Right atrium auricular region (tissue), 2 donors: ENCODE measurements at regions not wholly inside any gene's neighbourhood (a gene's known extent, or its start where the extent isn't known, plus 50 kb on each side); places are given as distances from the start of the nearest gene placed in this dataset.

Experiments
- DNase-seq: peaks from one replicate; pipeline ENCODE4 v3.0.0-alpha.2; 2019; ENCODE audit warnings: low spot score
- H3K27ac ChIP-seq, 2 donors: fragments of 200-600 bp; sonication (generic); 1 replicate in 1 of 2; 2 replicates in 1 of 2; pipeline ENCODE4 v1.5.1; 2016 to 2019
- H3K27me3 ChIP-seq, 2 donors: fragments of 200-600 bp; sonication (generic); one replicate each; pipeline versions ENCODE4 v1.5.1 to v1.6.0; 2017 to 2019
- H3K36me3 ChIP-seq: fragments of 200-600 bp; sonication (generic); one replicate; pipeline ENCODE4 v1.5.1; 2016
- H3K4me1 ChIP-seq, 2 donors: fragments of 200-600 bp; sonication (generic); one replicate each; pipeline versions ENCODE4 v1.5.1 to v1.6.0; 2017 to 2019
- H3K4me3 ChIP-seq, 2 donors: fragments of 200-600 bp; sonication (generic); 1 replicate in 1 of 2; 2 replicates in 1 of 2; pipeline ENCODE4 v1.5.1; 2017 to 2019; ENCODE audit warnings: mild to moderate bottlenecking in 1 of 2, moderate library complexity in 1 of 2
- H3K9me3 ChIP-seq, 2 donors: fragments of 200-600 bp; sonication (generic); one replicate each; pipeline ENCODE4 v1.5.1; 2019
- CTCF ChIP-seq, 2 donors: fragments of 200-600 bp; sonication (generic); IDR thresholded peaks; one replicate each; pipeline ENCODE4 v1.5.1; 2019; ENCODE audit warnings: antibody characterized with exemption in 2 of 2

DNA sequence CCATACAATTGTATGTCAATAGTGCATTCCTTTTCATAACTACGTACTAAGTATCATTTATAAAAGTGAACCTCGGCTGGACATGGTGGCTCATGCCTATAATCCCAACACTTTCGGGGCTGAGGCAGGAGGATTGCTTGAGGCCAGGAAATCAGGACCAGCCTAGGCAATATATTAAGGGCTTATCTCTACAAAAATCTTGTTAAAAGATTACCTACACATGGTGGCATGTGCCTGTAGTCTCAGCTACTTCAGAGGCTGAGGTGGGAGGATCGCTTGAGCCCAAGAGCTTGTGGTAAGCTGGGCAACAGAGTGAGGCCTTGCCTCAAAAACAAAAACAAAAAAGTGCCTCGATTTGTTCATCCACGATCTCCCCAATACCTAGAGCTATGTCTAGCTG is 449.7 kb upstream of the SULF2 start:
- Histone ChIP-seq H3K36me3 (no peaks in the 10 kb centered on the region), H3K9me3 (no peaks in the 10 kb centered on the region), H3K4me3 (no peak overlapping the region), H3K27ac (no peak overlapping the region), H3K27me3 (no peaks in the 10 kb centered on the region), H3K4me1 (no peaks in the 10 kb centered on the region)
- no peak for TF ChIP-seq CTCF (IDR thresholded peaks at IDR 0.05)
- DNase-seq = no peak

GRCh38 chr20:48231253-48231930 is 446.1 kb upstream of the SULF2 start:
- TF ChIP-seq CTCF (IDR thresholded peaks at IDR 0.05) = no peak
- no peaks in the 10 kb centered on the region for H3K9me3 ChIP-seq
- no peak for DNase-seq
- no peaks in the 10 kb centered on the region for H3K4me1 ChIP-seq
- H3K4me3 ChIP-seq = no peak overlapping the region
- no peak overlapping the region for H3K27ac ChIP-seq
- H3K36me3 ChIP-seq = no peaks in the 10 kb centered on the region
- H3K27me3 ChIP-seq = no peaks in the 10 kb centered on the region

GRCh38 chr20:48230216-48230615 is 444.9 kb upstream of the SULF2 start:
- no peak overlapping the region for H3K27ac ChIP-seq
- TF ChIP-seq CTCF (IDR thresholded peaks at IDR 0.05) = no peak

DNA sequence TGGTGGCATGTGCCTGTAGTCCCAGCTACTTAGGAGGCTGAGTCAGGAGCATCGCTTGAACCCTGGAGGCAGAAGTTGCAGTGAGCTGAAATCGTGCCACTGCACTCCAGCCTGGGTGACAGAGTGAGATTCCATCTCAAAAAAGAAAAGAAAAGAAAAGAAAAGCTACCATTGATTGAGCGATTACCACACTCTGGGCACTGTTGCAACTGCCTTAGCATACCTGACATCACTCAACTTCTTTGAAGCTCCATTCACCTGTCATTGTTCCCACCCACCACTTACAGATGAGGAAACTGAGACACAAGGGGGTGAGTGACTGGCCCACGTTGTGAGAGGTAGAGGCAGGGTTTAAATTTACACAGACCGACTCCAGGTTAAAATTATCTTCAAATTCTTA is 442.1 kb upstream of the SULF2 start:
- Histone ChIP-seq H3K27me3 (no peaks in the 10 kb centered on the region), H3K27ac (no peak overlapping the region), H3K4me3 (no peak overlapping the region), H3K9me3 (no peaks in the 10 kb centered on the region), H3K36me3 (no peaks in the 10 kb centered on the region), H3K4me1 (no peaks in the 10 kb centered on the region)
- no peak for TF ChIP-seq CTCF (IDR thresholded peaks at IDR 0.05)
- no peak for DNase-seq

More at GRCh38 chr20:48230216-48230615, 444.9 kb upstream of the SULF2 start:
- no peak for DNase-seq
- Histone ChIP-seq H3K36me3 (no peaks in the 10 kb centered on the region), H3K4me1 (no peaks in the 10 kb centered on the region), H3K9me3 (no peaks in the 10 kb centered on the region), H3K4me3 (no peak overlapping the region), H3K27me3 (no peaks in the 10 kb centered on the region)

- H3K36me3 ChIP-seq = no peaks in the 10 kb centered on the region
- H3K4me1 ChIP-seq = no peaks in the 10 kb centered on the region
- TF ChIP-seq CTCF (IDR thresholded peaks at IDR 0.05) = no peak
- no peak overlapping the region for H3K27ac ChIP-seq
- no peaks in the 10 kb centered on the region for H3K27me3 ChIP-seq
- H3K4me3 ChIP-seq = no peak overlapping the region
- H3K9me3 ChIP-seq = no peaks in the 10 kb centered on the region
- DNase-seq = no peak
Measured at GRCh38 chr20:48226642-48227041, 441.4 kb upstream of the SULF2 start.

DNA sequence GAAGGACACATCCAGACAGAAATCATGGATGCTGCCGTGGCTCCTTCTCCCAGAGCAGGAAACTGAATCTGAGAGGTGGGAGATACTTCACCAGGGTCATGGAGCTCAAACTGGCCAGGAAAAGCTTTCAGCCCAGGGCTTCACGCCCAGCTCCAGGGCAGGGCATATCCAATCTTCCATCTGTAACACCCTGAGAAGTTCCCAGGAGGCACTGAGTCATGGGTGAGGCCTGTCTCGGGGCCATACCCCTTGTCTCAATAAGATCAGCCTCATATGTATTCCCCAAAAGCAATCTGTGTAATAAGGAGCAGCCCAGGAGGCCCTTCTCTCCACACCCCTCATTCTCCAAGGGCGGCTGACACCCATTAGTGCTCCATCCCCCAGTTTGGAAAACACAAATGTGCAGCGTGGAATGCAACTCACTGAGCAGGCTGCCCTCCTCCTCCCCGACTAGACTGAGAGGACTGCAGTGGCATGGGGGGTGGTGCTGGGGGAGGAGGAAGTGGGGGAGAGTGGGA is 439.3 kb upstream of the SULF2 start:
- H3K9me3 ChIP-seq = no peaks in the 10 kb centered on the region

More for the DNA sequence above, 439.3 kb upstream of the SULF2 start:
- H3K27me3 ChIP-seq = no peaks in the 10 kb centered on the region
- no peaks in the 10 kb centered on the region for H3K36me3 ChIP-seq
- no peaks in the 10 kb centered on the region for H3K4me1 ChIP-seq
- H3K27ac ChIP-seq = no peak overlapping the region
- DNase-seq = no peak
- no peak for TF ChIP-seq CTCF (IDR thresholded peaks at IDR 0.05)
- no peak overlapping the region for H3K4me3 ChIP-seq
